GM12878 (cell line): ENCODE measurements at regions not wholly inside any gene's neighbourhood (a gene's known extent, or its start where the extent isn't known, plus 50 kb on each side); places are given as distances from the start of the nearest gene placed in this dataset.
"Not testable (repeated sequence)": the region's sequence is repeated elsewhere in the genome, so short reads cannot be mapped to it uniquely, and the experiment has no call there.

Experiments used
- ATAC-seq: fragments of 200-7000 bp; cut with Tn5 transposase; 3 replicates; pipeline ENCODE4 v1.9.1; 2020; ENCODE audit warnings: mild to moderate bottlenecking, moderate library complexity
- BruUV-seq: library from RNA; stranded (reverse); fragments of 400-500 nt; replicated peaks from 2 replicates; lab custom pipeline; 2021; lab: Mats Ljungman, UMichigan
- CTCF ChIA-PET: fragments of 300-600 bp; sonication (Branson Sonifier 250); formaldehyde crosslinking; extraction: SDS; loops from one replicate; lab custom pipeline; 2021; ENCODE audit warnings: inconsistent platforms; lab: Yijun Ruan, JAX
- POLR2A ChIA-PET: fragments of 350-600 bp; formaldehyde crosslinking; extraction: SDS; loops from one replicate; lab custom pipeline; 2021; ENCODE audit warnings: inconsistent platforms; lab: Charles Lee
- RAD21 ChIA-PET: fragments of 300-600 bp; sonication (Branson Sonifier 250); formaldehyde crosslinking; loops from one replicate; lab custom pipeline; 2023; ENCODE audit warnings: antibody characterized with exemption; ENCODE audit not compliant: unreplicated experiment; lab: Charles Lee
- SMC1A ChIA-PET: fragments of 300-600 bp; sonication (Branson Sonifier 250); formaldehyde crosslinking; loops from one replicate; lab custom pipeline; 2023; ENCODE audit not compliant: unreplicated experiment, uncharacterized antibody; lab: Charles Lee
- DNase-seq: peaks from one replicate; pipeline ENCODE4 v3.0.0-alpha.2; 2011; ENCODE audit warnings: low read depth, low spot score
- FAIRE-seq: peaks from 3 replicates; lab custom pipeline; 2011; peaks lifted over from hg19 to GRCh38; lab: Jason Lieb, UNC
- H2AFZ ChIP-seq: 2 replicates; pipeline ENCODE4 v1.6.0; 2011; ENCODE audit warnings: low read depth, low read length, control low read depth; ENCODE audit not compliant: control insufficient read depth
- H3K27ac ChIP-seq: 2 replicates; pipeline ENCODE4 v1.5.1; 2011; ENCODE audit warnings: control low read depth; ENCODE audit not compliant: control insufficient read depth, insufficient read depth
- H3K27me3 ChIP-seq, 2 experiments: replicated peaks in 1 of 2; 2 replicates each; pipeline versions ENCODE4 v1.6.0 to v1.6.1; 2011; ENCODE audit warnings: low read length in 1 of 2; ENCODE audit not compliant: control insufficient read depth in 2 of 2, insufficient read depth in 2 of 2
- H3K36me3 ChIP-seq, 2 experiments: 2 replicates each; pipeline ENCODE4 v1.5.1; 2011; ENCODE audit warnings: low read length in 1 of 2; ENCODE audit not compliant: control insufficient read depth in 2 of 2, insufficient read depth in 2 of 2
- H3K4me1 ChIP-seq: 2 replicates; pipeline ENCODE4 v1.6.1; 2011; ENCODE audit warnings: mild to moderate bottlenecking, low read length, moderate library complexity, mixed read lengths; ENCODE audit not compliant: control insufficient read depth, insufficient read depth
- H3K4me2 ChIP-seq: 2 replicates; pipeline ENCODE4 v1.6.0; 2011; ENCODE audit warnings: control low read depth; ENCODE audit not compliant: control insufficient read depth, insufficient read depth
- H3K4me3 ChIP-seq: fragments of 200-600 bp; sonication (generic); 2 replicates; pipeline ENCODE4 v1.5.1; 2016
- H3K79me2 ChIP-seq: 2 replicates; pipeline ENCODE4 v1.6.0; 2011; ENCODE audit warnings: low read length; ENCODE audit not compliant: control insufficient read depth, insufficient read depth
- H3K9ac ChIP-seq: 2 replicates; pipeline ENCODE4 v1.8.0; 2011; ENCODE audit warnings: low read length, control low read depth, mixed read lengths; ENCODE audit not compliant: control insufficient read depth, insufficient read depth
- H3K9me3 ChIP-seq: replicated peaks from 3 replicates; pipeline ENCODE4 v1.5.1; 2011; ENCODE audit warnings: mild to moderate bottlenecking, low read length; ENCODE audit not compliant: control insufficient read depth, insufficient read depth
- H4K20me1 ChIP-seq: 2 replicates; pipeline ENCODE4 v1.6.0; 2011; ENCODE audit not compliant: control insufficient read depth, insufficient read depth
- ATF7 ChIP-seq: fragments of 450-650 bp; IDR thresholded peaks from 2 replicates; pipeline ENCODE4 v1.6.1; 2016; ENCODE audit warnings: low read depth, mild to moderate bottlenecking
- BHLHE40 ChIP-seq, 2 experiments: fragments of 450-650 bp in 1 of 2; IDR thresholded peaks; 2 replicates each; pipeline ENCODE4 v1.6.1; 2011 to 2017; ENCODE audit warnings: low read depth in 2 of 2, borderline replicate concordance in 1 of 2, improper control_type of control experiment in 1 of 2, low read length in 1 of 2, mild to moderate bottlenecking in 1 of 2
- E4F1 ChIP-seq: fragments of 450-650 bp; IDR thresholded peaks from 2 replicates; pipeline ENCODE4 v1.6.1; 2018; ENCODE audit warnings: borderline replicate concordance, mild to moderate bottlenecking; ENCODE audit not compliant: partially characterized antibody
- MEF2A ChIP-seq: IDR thresholded peaks from 2 replicates; pipeline ENCODE4 v1.6.1; 2011; ENCODE audit warnings: low read depth, mild to moderate bottlenecking, low read length, moderate library complexity; ENCODE audit not compliant: insufficient read depth
- NFYA ChIP-seq: IDR thresholded peaks from 2 replicates; pipeline ENCODE4 v1.6.1; 2011; ENCODE audit warnings: low read depth, mild to moderate bottlenecking, low read length, improper control_type of control experiment, borderline replicate concordance
- RUNX3 ChIP-seq: IDR thresholded peaks from 2 replicates; pipeline ENCODE4 v1.6.1; 2012; ENCODE audit warnings: low read length, inconsistent platforms
- SPI1 ChIP-seq: IDR thresholded peaks from 2 replicates; pipeline ENCODE4 v1.6.1; 2011; ENCODE audit warnings: low read depth, mild to moderate bottlenecking, low read length, moderate library complexity, borderline replicate concordance; ENCODE audit not compliant: insufficient read depth
- SRF ChIP-seq, 2 experiments: IDR thresholded peaks; 2 replicates each; pipeline ENCODE4 v1.6.1; 2011; ENCODE audit warnings: low read depth in 2 of 2, low read length in 2 of 2, mild to moderate bottlenecking in 1 of 2, moderate library complexity in 1 of 2
- YBX1 ChIP-seq: fragments of 450-650 bp; IDR thresholded peaks from 2 replicates; pipeline ENCODE4 v1.6.1; 2016; ENCODE audit warnings: antibody characterized with exemption
- WGBS: methylation state at CpG from one replicate; pipeline ENCODE4 v1.1.6; 2016; ENCODE audit warnings: low lambda C conversion rate; ENCODE audit not compliant: insufficient replicate concordance, insufficient coverage; ENCODE audit errors: missing lambda C conversion rate; 5-methylcytosine and 5-hydroxymethylcytosine counted together
- in situ Hi-C: fragments of 300-500 bp; cut with MboI; formaldehyde crosslinking; loops from 9 replicates; pipeline ENCODE4 v1.14.3; 2018; ENCODE audit warnings: mixed read lengths
- intact Hi-C: fragments of 100-400 bp; cut with micrococcal nuclease; formaldehyde crosslinking; loops from one replicate; pipeline ENCODE4 v1.14.2; 2022; ENCODE audit not compliant: unreplicated experiment

DNA sequence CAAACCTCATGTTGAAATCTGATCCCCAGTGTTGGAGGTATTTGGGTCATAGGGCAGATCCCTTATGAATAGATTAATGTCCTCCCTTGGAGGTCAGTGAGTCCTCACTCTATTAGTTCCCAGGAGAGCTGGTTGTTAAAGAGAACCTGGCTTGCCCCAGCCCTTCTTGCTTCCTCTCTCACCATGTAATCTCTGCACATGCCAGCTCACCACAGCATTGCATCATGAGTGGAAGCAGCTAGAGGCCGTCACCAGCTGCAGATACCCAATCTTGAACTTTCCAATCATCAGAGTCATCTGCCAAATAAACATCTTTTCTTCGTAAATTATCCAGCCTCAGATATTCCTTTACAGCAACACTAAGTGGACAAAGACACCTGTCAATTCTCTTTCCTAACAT is 161.8 kb upstream of the IGF1 start (continued):
- TF ChIP-seq E4F1 (no peak), BHLHE40 (IDR thresholded peaks at IDR 0.05; ENCODE audit: borderline replicate concordance in 1 of 2, low read depth in 2 of 2, low read length in 1 of 2) (no peak), YBX1 (no peak), SPI1 (no peak), SRF (IDR thresholded peaks at IDR 0.05; ENCODE audit: low read depth in 2 of 2, low read length in 2 of 2) (no peak), NFYA (no peak)

GRCh38 chr12:102640658-102641057 is 160.3 kb upstream of the IGF1 start:
- H3K4me2 ChIP-seq, H3K4me1 ChIP-seq, DNase-seq, H3K9ac ChIP-seq, H3K27ac ChIP-seq, in situ Hi-C loops, H2AFZ ChIP-seq, H4K20me1 ChIP-seq, H3K4me3 ChIP-seq, BruUV-seq, H3K79me2 ChIP-seq, H3K9me3 ChIP-seq: not testable (repeated sequence)
- CTCF ChIA-PET, result interaction anchor here (0.9 kb wide), 1 partner anchor 176 kb away, joined by 3 read pairs; no protein-coding TSS in a partner anchor
- POLR2A ChIA-PET, result interaction anchor here (0.7 kb wide), 2 partner anchors 709 to 750 kb away, joined by 5 read pairs; no protein-coding TSS in a partner anchor
- 0% methylated on average over 1 of the region's 1 CpG for whole genome bisulfite sequencing
- peak; percentile 59 for ATAC-seq
- SMC1A ChIA-PET, result interaction anchor here (1.0 kb wide), 1 partner anchor 26 kb away, joined by 3 read pairs; no protein-coding TSS in a partner anchor
- TF ChIP-seq MEF2A (0 out of 2 replicates have a peak, but pooled peaks have one; percentile 35), ATF7 (peak; percentile 25; the same call in 1 of the 2 replicates), RUNX3 (peak; percentile 52)
- TF ChIP-seq, all 136 proteins: peak for 3; not testable (repeated sequence) for 133
- H3K36me3 ChIP-seq, RAD21 ChIA-PET, FAIRE-seq, H3K27me3 ChIP-seq, intact Hi-C loops: not testable (repeated sequence)
